ENCODE measurements at regions not wholly inside any gene's neighbourhood (a gene's known extent, or its start where the extent isn't known, plus 50 kb on each side); places are given as distances from the start of the nearest gene placed in this dataset.
"Not testable (repeated sequence)": the region's sequence is repeated elsewhere in the genome, so short reads cannot be mapped to it uniquely, and the experiment has no call there.

DNA sequence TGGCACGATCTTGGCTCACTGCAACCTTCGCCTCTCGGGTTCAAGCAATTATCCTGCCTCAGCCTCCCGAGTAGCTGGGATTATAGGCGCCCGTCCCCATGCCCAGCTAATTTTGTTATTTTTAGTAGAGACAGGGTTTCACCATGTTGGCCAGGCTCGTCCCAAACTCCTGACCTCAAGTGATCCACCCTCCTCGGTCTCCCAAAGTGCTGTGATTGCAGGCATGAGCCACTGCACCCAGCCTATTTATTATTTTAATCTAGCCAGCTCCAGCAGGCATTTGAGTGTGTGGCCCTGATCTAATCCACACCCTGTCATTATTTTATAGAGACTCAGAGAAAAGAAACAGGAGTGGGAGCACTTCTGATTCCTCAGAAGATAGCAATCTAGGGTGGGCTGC lies 66.4 kb upstream of the ABHD2 start:
- DNase-seq (ENCODE audit: low spot score); intact Hi-C loops (cut with DNase I): not testable (repeated sequence)

DNA sequence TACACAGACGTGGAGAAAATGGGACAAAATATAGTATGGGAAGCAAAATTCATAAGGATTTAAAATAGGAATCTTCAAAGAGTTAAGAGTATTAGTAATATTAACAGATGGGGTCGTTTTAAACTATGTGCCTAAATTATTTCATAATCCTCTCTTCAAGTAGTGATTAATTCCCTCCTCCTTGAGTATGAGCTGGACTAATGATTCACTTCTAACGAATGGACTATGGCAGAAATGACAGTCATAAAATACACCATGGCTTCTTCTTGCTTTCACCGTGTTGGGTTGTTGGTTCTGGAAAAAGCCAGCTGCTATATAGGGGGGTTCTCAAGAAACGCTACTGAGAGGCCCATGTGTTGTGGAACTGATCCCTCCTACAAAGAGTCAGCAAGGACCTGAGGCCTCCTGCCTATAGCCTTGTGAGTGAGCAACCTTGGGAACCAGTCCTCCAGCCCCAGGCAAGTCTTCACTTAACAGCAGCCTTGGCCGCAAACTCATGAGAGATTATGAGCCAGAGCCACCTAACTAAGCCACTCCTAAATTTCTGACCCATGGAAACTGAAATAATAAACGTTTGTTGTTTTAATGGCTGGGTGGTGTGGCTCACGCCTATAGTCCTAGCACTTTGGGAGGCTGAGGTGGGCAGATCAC lies 64.8 kb upstream of the ABHD2 start:
- DNase-seq (ENCODE audit: low spot score) = no peak
- intact Hi-C loops (cut with DNase I) = no loop called here

DNA sequence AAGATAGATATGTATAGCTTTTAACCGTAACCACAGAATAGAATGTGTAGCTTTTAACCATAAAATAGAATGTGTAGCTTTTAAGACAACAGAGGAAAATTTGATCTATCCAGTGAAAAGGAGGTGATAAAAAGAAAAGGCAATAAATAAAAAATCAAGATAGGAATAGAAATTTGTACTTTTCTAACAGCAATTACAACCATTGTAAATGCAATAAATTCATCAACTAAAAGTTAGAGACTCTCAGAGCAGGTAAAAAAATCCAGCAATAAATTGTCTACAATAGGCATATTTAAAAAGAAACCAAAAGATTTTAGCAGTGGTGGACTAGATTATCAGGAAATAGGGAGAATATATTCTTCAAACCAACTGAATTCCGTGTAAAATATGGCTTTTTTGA lies 63.8 kb upstream of the ABHD2 start:
- no peak for DNase-seq (ENCODE audit: low spot score)
- intact Hi-C loops (cut with DNase I) = no loop called here

DNA sequence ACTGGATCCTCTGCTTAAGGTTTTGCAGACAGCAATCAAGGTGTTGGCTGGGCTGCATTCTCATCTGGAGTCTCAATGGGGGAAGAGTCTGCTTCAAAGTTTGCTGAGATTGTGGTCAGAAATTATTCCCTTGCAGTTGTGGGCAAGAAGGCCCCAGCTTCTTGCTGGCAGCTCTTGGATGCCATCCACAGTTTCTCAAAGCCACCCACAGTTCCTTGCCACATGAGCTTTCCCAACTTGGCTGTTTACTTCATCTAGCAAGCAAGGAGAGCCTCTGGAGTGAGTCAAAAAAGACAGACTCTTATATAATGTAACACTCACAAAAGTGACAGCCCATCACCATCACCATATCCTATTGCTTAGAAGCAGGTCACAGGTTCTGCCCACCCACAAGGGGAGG lies 62.1 kb upstream of the ABHD2 start:
- DNase-seq (ENCODE audit: low spot score) = no peak
- intact Hi-C loops (cut with DNase I) = no loop called here

DNA sequence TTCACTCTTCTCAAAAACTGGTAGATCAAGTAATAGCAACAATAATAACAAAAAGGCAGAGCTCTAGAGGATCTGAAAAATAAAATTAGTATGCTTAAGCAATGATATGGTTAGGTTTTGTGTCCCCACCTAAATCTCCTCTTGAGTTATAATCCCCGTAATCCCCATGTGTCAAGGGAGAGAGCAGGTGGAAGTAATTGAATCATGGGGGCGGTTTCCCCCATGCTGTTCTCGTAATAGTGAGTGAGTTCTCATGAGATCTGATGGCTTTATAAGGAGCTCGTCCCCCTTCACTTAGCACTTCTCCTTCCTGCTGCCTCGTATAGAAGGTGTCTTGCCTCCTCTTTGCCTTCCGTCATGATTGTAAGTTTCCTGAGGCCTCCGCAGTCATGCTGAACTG lies 60.2 kb upstream of the ABHD2 start:
- intact Hi-C loops (cut with DNase I) = no loop called here
- no peak for DNase-seq (ENCODE audit: low spot score)

DNA sequence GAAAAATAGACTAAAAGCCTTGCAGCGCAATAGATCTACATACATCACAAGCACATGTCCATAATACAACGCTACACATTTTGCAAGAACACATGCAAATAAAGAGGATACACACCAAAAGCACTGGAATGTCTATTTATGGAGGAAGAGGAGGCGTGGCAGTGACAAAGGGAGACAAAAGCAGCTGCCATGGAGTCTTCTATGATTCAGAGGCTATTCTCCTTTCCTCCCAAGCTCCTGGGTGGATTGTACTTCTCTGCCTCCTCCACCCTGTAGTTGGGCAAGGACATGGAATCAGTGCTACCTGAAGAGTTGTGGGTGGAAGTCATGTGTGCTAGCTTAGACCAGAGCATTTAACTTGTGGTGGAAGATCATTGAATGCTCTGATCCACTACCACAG lies 57.9 kb upstream of the ABHD2 start:
- DNase-seq (ENCODE audit: low spot score) = no peak
- intact Hi-C loops (cut with DNase I) = no loop called here

DNA sequence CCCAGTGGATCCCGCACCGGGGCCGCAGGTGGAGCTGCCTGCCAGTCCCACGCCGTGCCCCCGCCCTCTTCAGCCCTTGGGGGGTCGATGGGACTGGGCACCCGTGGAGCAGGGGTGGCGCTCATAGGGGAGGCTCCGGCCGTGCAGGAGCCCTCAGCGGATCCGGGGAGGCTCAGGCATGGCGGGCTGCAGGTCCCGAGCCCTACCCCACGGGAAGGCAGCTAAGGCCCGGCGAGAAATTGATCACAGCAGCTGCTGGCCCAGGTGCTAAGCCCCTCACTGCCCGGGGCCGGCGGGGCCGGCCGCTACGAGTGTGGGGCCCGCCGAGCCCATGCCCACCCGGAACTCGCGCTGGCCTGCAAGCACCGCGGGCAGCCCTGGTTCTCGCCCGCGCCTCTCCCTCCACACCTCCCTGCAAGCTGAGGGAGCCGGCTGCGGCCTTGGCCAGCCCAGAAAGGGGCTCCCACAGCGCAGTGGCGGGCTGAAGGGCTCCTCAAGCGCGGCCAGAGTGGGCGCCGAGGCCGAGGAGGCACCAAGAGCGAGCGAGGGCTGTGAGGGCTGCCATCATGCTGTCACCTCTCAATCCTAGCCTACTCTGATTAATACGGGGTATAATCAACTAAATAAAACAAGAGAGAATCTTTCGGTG lies 56.5 kb upstream of the ABHD2 start:
- DNase-seq (ENCODE audit: low spot score); intact Hi-C loops (cut with DNase I): not testable (repeated sequence)

DNA sequence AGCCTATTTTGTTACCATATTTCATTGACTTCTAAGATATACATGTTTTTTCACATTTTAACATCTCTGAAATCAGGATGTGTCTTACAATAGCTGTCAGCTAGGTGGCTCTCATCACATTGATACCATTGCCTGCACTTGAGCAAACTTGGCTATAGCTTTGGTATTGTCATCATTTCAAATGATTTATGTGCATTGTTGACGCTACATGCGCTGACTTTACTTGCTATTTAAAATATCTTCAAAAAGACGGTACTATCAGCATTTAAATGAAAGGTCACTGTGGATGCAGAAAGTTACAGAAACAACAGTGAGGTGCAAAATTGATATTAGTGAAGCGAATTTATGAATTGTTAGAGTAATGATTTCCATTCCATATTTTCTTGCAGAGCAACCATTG lies 54.0 kb upstream of the ABHD2 start:
- intact Hi-C loops (cut with DNase I) = no loop called here
- no peak for DNase-seq (ENCODE audit: low spot score)

DNA sequence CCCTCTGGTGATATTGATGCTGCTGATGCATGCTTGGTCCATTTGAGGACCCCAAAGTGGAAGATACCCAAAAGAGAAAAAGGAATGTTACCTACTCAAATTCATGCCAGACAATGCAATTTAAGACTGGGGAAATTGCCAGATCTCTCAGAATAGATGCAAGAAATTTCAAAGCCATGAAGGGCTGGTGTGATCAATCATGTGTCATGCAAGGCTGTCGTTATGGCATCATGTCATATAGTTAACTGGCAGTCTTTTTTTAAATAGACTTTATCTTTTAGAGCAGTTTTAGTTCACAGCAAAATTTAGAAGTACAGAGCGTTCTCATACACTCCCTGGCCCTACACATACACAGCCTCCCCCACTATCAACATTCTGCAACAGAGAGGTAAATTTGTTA lies 53.1 kb upstream of the ABHD2 start:
- no peak for DNase-seq (ENCODE audit: low spot score)
- intact Hi-C loops (cut with DNase I) = no loop called here

DNA sequence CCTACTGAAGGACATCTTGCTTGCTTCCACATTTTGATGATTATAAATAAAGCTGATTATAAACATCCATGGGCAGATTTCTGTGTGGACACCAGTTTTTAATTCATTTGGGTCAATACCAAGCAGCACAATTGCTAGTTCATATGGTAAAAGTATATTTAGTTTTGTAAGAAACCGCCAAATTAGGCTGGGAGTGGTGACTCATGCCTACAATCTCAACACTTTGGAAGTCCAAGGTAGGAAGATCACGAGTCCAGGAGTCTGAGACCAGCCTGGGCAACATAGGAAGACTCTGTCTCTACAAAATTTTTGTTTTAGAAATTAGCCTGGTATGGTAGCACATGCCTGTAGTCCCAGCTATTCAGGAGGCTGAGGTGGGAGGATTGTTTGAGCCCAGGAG lies 52.6 kb upstream of the ABHD2 start:
- intact Hi-C loops (cut with DNase I) = no loop called here

DNA sequence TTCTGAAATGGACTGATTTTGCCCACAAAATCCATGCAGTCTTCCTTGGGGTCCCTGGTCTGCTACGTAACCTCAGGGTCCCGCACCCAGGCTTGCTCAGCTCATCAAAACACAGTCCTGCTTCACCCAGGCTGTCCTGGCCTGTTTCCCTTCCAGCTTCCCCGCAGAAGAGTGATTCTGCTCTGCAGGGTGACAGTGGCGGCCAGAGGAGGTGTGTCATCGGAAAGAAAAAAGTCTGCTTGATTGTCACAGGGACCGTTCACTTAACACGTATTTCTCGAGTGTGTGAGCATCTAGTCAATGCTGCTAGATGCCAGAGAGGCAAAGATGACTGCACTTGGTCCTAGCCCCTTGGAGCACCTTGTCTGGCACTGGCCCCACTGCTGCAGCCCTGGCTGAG lies 50.1 kb upstream of the ABHD2 start:
- no peak for DNase-seq (ENCODE audit: low spot score)
- intact Hi-C loops (cut with DNase I) = no loop called here

More for the DNA sequence above, 52.6 kb upstream of the ABHD2 start:
- no peak for DNase-seq (ENCODE audit: low spot score)
